ENCODE measurements at regions not wholly inside any gene's neighbourhood (a gene's known extent, or its start where the extent isn't known, plus 50 kb on each side); places are given as distances from the start of the nearest gene placed in this dataset.

- no peak for TF ChIP-seq CTCF (conservative IDR thresholded peaks at IDR 0.05; ENCODE audit: low read depth, low read length)
- no peak for DNase-seq (ENCODE audit: low read depth)
- no peak overlapping the region for H3K4me3 ChIP-seq (ENCODE audit: low read depth, low read length)
These were observed 67.5 kb upstream of the CLDN14 start for GRCh38 chr21:36547464-36547863.

DNA sequence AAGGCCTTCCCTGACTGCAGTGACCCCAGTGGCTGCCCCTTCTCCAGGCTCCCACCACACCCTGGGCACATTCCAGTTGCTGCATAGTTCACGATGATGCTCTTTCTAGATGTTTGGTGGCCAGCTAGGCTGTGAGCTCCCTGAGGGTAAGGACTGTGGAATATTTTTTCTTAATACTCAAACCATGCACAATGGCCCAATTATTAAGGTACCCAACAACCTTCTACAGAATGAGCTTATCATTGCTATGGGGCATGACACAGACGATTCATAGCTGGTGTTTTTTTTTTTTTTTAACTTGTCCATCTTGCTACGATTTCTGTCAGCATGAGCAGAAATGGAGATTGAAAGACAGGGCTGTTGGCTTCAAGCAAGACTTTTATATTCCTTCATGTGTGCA is 68.9 kb upstream of the CLDN14 start:
- DNase-seq (ENCODE audit: low read depth), result no peak
- no peak overlapping the region for H3K4me3 ChIP-seq (ENCODE audit: low read depth, low read length)
- no peak for TF ChIP-seq CTCF (conservative IDR thresholded peaks at IDR 0.05; ENCODE audit: low read depth, low read length)

- TF ChIP-seq CTCF (conservative IDR thresholded peaks at IDR 0.05; ENCODE audit: low read depth, low read length), result no peak
- no peak for DNase-seq (ENCODE audit: low read depth)
- no peak overlapping the region for H3K4me3 ChIP-seq (ENCODE audit: low read depth, low read length)
These were observed 69.5 kb upstream of the CLDN14 start for GRCh38 chr21:36549470-36549869.

GRCh38 chr21:36550761-36551160 is 70.8 kb upstream of the CLDN14 start:
- DNase-seq (ENCODE audit: low read depth), result no peak
- H3K4me3 ChIP-seq (ENCODE audit: low read depth, low read length), result no peak overlapping the region
- TF ChIP-seq CTCF (conservative IDR thresholded peaks at IDR 0.05; ENCODE audit: low read depth, low read length), result no peak

DNA sequence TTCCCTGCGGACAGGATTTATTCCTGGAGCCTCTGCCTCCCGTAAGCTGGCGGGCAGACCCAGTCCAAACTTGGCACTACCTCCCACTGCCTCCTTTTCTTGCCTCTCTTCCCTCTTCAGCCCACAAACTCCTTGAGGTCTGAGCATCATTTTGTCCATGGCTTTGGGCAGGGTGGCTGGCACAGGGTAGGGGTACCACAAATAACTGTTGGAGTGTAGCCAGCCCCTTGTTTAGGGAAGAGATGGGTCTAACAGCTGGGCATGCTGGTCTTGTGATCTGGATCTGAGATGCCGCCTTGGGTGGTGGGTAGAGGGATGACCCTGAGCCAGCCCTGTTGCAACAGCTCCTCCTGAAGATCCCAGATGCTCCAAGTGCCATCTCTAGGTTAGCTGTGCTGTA is 71.4 kb upstream of the CLDN14 start:
- no peak overlapping the region for H3K4me3 ChIP-seq (ENCODE audit: low read depth, low read length)
- TF ChIP-seq CTCF (conservative IDR thresholded peaks at IDR 0.05; ENCODE audit: low read depth, low read length), result no peak
- DNase-seq (ENCODE audit: low read depth), result no peak

GRCh38 chr21:36551731-36552433 is 72.0 kb upstream of the CLDN14 start:
- no peak overlapping the region for H3K4me3 ChIP-seq (ENCODE audit: low read depth, low read length)
- TF ChIP-seq CTCF (conservative IDR thresholded peaks at IDR 0.05; ENCODE audit: low read depth, low read length), result no peak
- peak; percentile 16 for DNase-seq (ENCODE audit: low read depth)

- no peak for DNase-seq (ENCODE audit: low read depth)
- H3K4me3 ChIP-seq (ENCODE audit: low read depth, low read length), result no peak overlapping the region
- TF ChIP-seq CTCF (conservative IDR thresholded peaks at IDR 0.05; ENCODE audit: low read depth, low read length), result no peak
These were observed 72.5 kb upstream of the CLDN14 start for GRCh38 chr21:36552434-36552785.
